Activated T-helper 1 cell treated with anti-CD3 and anti-CD28 coated beads, Interleukin-12 subunit alpha, Interleukin-12 subunit beta, Interleukin-2, Interleukin-4 antibody, amounts not matched to agents 30 ng/mL and 10 ng/mL and 1 ng/mL, durations not matched to agents 14 hours and 24 hours and 36 hours (primary cell): ENCODE measurements at regions not wholly inside any gene's neighbourhood (a gene's known extent, or its start where the extent isn't known, plus 50 kb on each side); places are given as distances from the start of the nearest gene placed in this dataset.

ENCODE experiments used
- DNase-seq: peaks from one replicate; pipeline ENCODE4 v3.0.0; 2021; ENCODE audit warnings: low spot score
- H3K27ac Mint-ChIP-seq: one replicate; pipeline ENCODE4 v1.8.0; 2021; ENCODE audit warnings: mild to moderate bottlenecking, mixed read lengths
- H3K27me3 Mint-ChIP-seq: one replicate; pipeline ENCODE4 v1.8.0; 2022; ENCODE audit warnings: mild to moderate bottlenecking, moderate library complexity, mixed read lengths; ENCODE audit not compliant: insufficient read depth
- H3K36me3 Mint-ChIP-seq: one replicate; pipeline ENCODE4 v1.8.0; 2021; ENCODE audit warnings: low read depth, mixed read lengths
- H3K4me1 Mint-ChIP-seq: one replicate; pipeline ENCODE4 v1.8.0; 2021; ENCODE audit warnings: low read depth, mixed read lengths
- H3K4me3 Mint-ChIP-seq: one replicate; pipeline ENCODE4 v1.8.0; 2021; ENCODE audit warnings: mild to moderate bottlenecking, moderate library complexity, mixed read lengths
- H3K9me3 Mint-ChIP-seq: one replicate; pipeline ENCODE4 v1.8.0; 2021; ENCODE audit warnings: mixed read lengths
- intact Hi-C: fragments of 100-400 bp; cut with micrococcal nuclease; formaldehyde crosslinking; loops from one replicate; pipeline ENCODE4 v1.15.1; 2024

GRCh38 chr18:2171840-2172625 is 399.3 kb downstream of the METTL4 start:
- Mint-ChIP-seq H3K36me3 (no peaks in the 10 kb centered on the region), H3K4me1 (no peaks in the 10 kb centered on the region), H3K9me3 (no peaks in the 10 kb centered on the region), H3K4me3 (no peak overlapping the region), H3K27me3 (no peaks in the 10 kb centered on the region), H3K27ac (no peak overlapping the region)
- intact Hi-C loops, result no loop called here
- no peak for DNase-seq

- no peaks in the 10 kb centered on the region for H3K36me3 Mint-ChIP-seq
- H3K27ac Mint-ChIP-seq, result no peak overlapping the region
- no peaks in the 10 kb centered on the region for H3K4me1 Mint-ChIP-seq
- H3K27me3 Mint-ChIP-seq, result no peaks in the 10 kb centered on the region
- DNase-seq, result no peak
- intact Hi-C loops, result no loop called here
- no peaks in the 10 kb centered on the region for H3K9me3 Mint-ChIP-seq
- H3K4me3 Mint-ChIP-seq, result no peak overlapping the region
Measured at GRCh38 chr18:2172881-2173280, 398.4 kb downstream of the METTL4 start.

- DNase-seq, result no peak
- Mint-ChIP-seq H3K4me1 (no peaks in the 10 kb centered on the region), H3K27ac (no peak overlapping the region), H3K4me3 (no peak overlapping the region), H3K36me3 (no peaks in the 10 kb centered on the region), H3K9me3 (no peaks in the 10 kb centered on the region), H3K27me3 (no peaks in the 10 kb centered on the region)
- intact Hi-C loops, result no loop called here
Measured at GRCh38 chr18:2173486-2173885, 397.8 kb downstream of the METTL4 start.

GRCh38 chr18:2178036-2178435 is 393.3 kb downstream of the METTL4 start:
- DNase-seq, result no peak
- Mint-ChIP-seq H3K4me1 (no peaks in the 10 kb centered on the region), H3K36me3 (no peaks in the 10 kb centered on the region), H3K27ac (no peak overlapping the region), H3K27me3 (no peaks in the 10 kb centered on the region), H3K4me3 (no peak overlapping the region), H3K9me3 (no peaks in the 10 kb centered on the region)
- intact Hi-C loops, result no loop called here

- no peaks in the 10 kb centered on the region for H3K36me3 Mint-ChIP-seq
- DNase-seq, result no peak
- H3K4me3 Mint-ChIP-seq, result no peak overlapping the region
- H3K27ac Mint-ChIP-seq, result no peak overlapping the region
- H3K9me3 Mint-ChIP-seq, result no peaks in the 10 kb centered on the region
- H3K27me3 Mint-ChIP-seq, result no peaks in the 10 kb centered on the region
- intact Hi-C loops, result no loop called here
- no peaks in the 10 kb centered on the region for H3K4me1 Mint-ChIP-seq
Measured at GRCh38 chr18:2179498-2180183, 391.7 kb downstream of the METTL4 start.

GRCh38 chr18:2180586-2180985 is 390.7 kb downstream of the METTL4 start:
- Mint-ChIP-seq H3K36me3 (no peaks in the 10 kb centered on the region), H3K27ac (no peak overlapping the region), H3K27me3 (no peaks in the 10 kb centered on the region), H3K4me1 (no peaks in the 10 kb centered on the region), H3K4me3 (no peak overlapping the region), H3K9me3 (no peaks in the 10 kb centered on the region)
- DNase-seq, result no peak
- intact Hi-C loops, result no loop called here

- intact Hi-C loops, result no loop called here
- H3K27ac Mint-ChIP-seq, result no peak overlapping the region
- H3K27me3 Mint-ChIP-seq, result no peaks in the 10 kb centered on the region
- H3K4me1 Mint-ChIP-seq, result no peaks in the 10 kb centered on the region
- no peaks in the 10 kb centered on the region for H3K9me3 Mint-ChIP-seq
- no peak overlapping the region for H3K4me3 Mint-ChIP-seq
- no peak for DNase-seq
- H3K36me3 Mint-ChIP-seq, result no peaks in the 10 kb centered on the region
Measured at GRCh38 chr18:2183432-2183831, 387.9 kb downstream of the METTL4 start.

GRCh38 chr18:2186967-2187366 is 384.3 kb downstream of the METTL4 start:
- no peaks in the 10 kb centered on the region for H3K4me1 Mint-ChIP-seq
- H3K27ac Mint-ChIP-seq, result no peak overlapping the region
- intact Hi-C loops, result no loop called here
- H3K4me3 Mint-ChIP-seq, result no peak overlapping the region
- no peaks in the 10 kb centered on the region for H3K9me3 Mint-ChIP-seq
- no peaks in the 10 kb centered on the region for H3K36me3 Mint-ChIP-seq
- no peak for DNase-seq
- no peaks in the 10 kb centered on the region for H3K27me3 Mint-ChIP-seq

- no peaks in the 10 kb centered on the region for H3K9me3 Mint-ChIP-seq
- no peak overlapping the region for H3K4me3 Mint-ChIP-seq
- no peaks in the 10 kb centered on the region for H3K36me3 Mint-ChIP-seq
- no peaks in the 10 kb centered on the region for H3K4me1 Mint-ChIP-seq
- DNase-seq, result no peak
- H3K27me3 Mint-ChIP-seq, result no peaks in the 10 kb centered on the region
- no peak overlapping the region for H3K27ac Mint-ChIP-seq
- intact Hi-C loops, result no loop called here
Measured at GRCh38 chr18:2188258-2188657, 383.0 kb downstream of the METTL4 start.

- Mint-ChIP-seq H3K27ac (no peak overlapping the region), H3K4me3 (no peak overlapping the region), H3K36me3 (no peaks in the 10 kb centered on the region), H3K9me3 (peaks cover 5% of the 10 kb centered on the region), H3K4me1 (no peaks in the 10 kb centered on the region), H3K27me3 (no peaks in the 10 kb centered on the region)
- intact Hi-C loops, result no loop called here
- DNase-seq, result no peak
Measured at GRCh38 chr18:2191180-2191790, 380.0 kb downstream of the METTL4 start.

- intact Hi-C loops, result no loop called here
- H3K9me3 Mint-ChIP-seq, result peaks cover 5% of the 10 kb centered on the region
- H3K27me3 Mint-ChIP-seq, result no peaks in the 10 kb centered on the region
- H3K4me3 Mint-ChIP-seq, result no peak overlapping the region
- H3K36me3 Mint-ChIP-seq, result no peaks in the 10 kb centered on the region
- DNase-seq, result no peak
- H3K27ac Mint-ChIP-seq, result no peak overlapping the region
- no peaks in the 10 kb centered on the region for H3K4me1 Mint-ChIP-seq
Measured at GRCh38 chr18:2192562-2192961, 378.7 kb downstream of the METTL4 start.

- no peaks in the 10 kb centered on the region for H3K27me3 Mint-ChIP-seq
- intact Hi-C loops, result no loop called here
- no peaks in the 10 kb centered on the region for H3K4me1 Mint-ChIP-seq
- DNase-seq, result no peak
- no peaks in the 10 kb centered on the region for H3K36me3 Mint-ChIP-seq
- H3K4me3 Mint-ChIP-seq, result no peak overlapping the region
- H3K9me3 Mint-ChIP-seq, result peaks cover 5% of the 10 kb centered on the region
- no peak overlapping the region for H3K27ac Mint-ChIP-seq
Measured at GRCh38 chr18:2197946-2198345, 373.4 kb downstream of the METTL4 start.

GRCh38 chr18:2199060-2199459 is 372.2 kb downstream of the METTL4 start:
- intact Hi-C loops, result no loop called here
- H3K4me3 Mint-ChIP-seq, result no peak overlapping the region
- no peaks in the 10 kb centered on the region for H3K4me1 Mint-ChIP-seq
- no peaks in the 10 kb centered on the region for H3K27me3 Mint-ChIP-seq
- H3K27ac Mint-ChIP-seq, result no peak overlapping the region
- no peaks in the 10 kb centered on the region for H3K9me3 Mint-ChIP-seq
- DNase-seq, result no peak
- no peaks in the 10 kb centered on the region for H3K36me3 Mint-ChIP-seq
